ENCODE measurements at regions not wholly inside any gene's neighbourhood (a gene's known extent, or its start where the extent isn't known, plus 50 kb on each side); places are given as distances from the start of the nearest gene placed in this dataset.

- H4K20me1 ChIP-seq (ENCODE audit: control insufficient read depth, insufficient read depth, insufficient read length), result no peaks in the 10 kb centered on the region
- H2BK12ac ChIP-seq (ENCODE audit: insufficient read length, low read depth, low read length), result no peak overlapping the region
- no peak overlapping the region for H4K8ac ChIP-seq (replicated peaks; ENCODE audit: insufficient read length, low read depth, low read length)
- peaks cover 4 to 21% (median 8%) of the 10 kb centered on the region in 3 experiments for H3K36me3 Mint-ChIP-seq (ENCODE audit: insufficient read depth in 1 of 3, low read depth in 3 of 3)
- no peak overlapping the region for H2AK5ac ChIP-seq (ENCODE audit: insufficient read length, low read length)
- no peak overlapping the region for H3K4ac ChIP-seq (ENCODE audit: low read depth, low read length)
- no peak overlapping the region for H3K4me3 Mint-ChIP-seq
- H3K23me2 ChIP-seq (ENCODE audit: insufficient read length, low read depth, low read length, poor library complexity, severe bottlenecking), result no peaks in the 10 kb centered on the region
- no peak overlapping the region for H4K91ac ChIP-seq (ENCODE audit: insufficient read length, low read depth, low read length)
- no peaks in the 10 kb centered on the region for H3K27me3 ChIP-seq (ENCODE audit: insufficient read depth, low read length)
- no peak overlapping the region for H3K56ac ChIP-seq (ENCODE audit: insufficient read length, low read depth, low read length)
- no peak overlapping the region for H3K27ac Mint-ChIP-seq
- H3K14ac ChIP-seq (ENCODE audit: insufficient read depth, low read length), result no peak overlapping the region
- no peak overlapping the region for H2BK120ac ChIP-seq (ENCODE audit: low read depth, low read length, poor library complexity, severe bottlenecking)
- no peak overlapping the region for H3K23ac ChIP-seq (ENCODE audit: insufficient read length, low read depth, low read length)
- no peak overlapping the region for H2AFZ ChIP-seq (ENCODE audit: low read length)
- H3K4me2 ChIP-seq (ENCODE audit: insufficient read depth, insufficient read length, low read length), result no peak overlapping the region
- no peaks in the 10 kb centered on the region for H3K4me1 ChIP-seq (ENCODE audit: insufficient read depth, low read length)
- TF ChIP-seq CTCF (conservative IDR thresholded peaks at IDR 0.05), result no peak
- H3T11ph ChIP-seq (ENCODE audit: low read length), result no peak overlapping the region
- H3K9me3 ChIP-seq (ENCODE audit: control insufficient read depth, low read depth, low read length), result no peaks in the 10 kb centered on the region
- H2BK20ac ChIP-seq (ENCODE audit: low read depth, low read length, poor library complexity, severe bottlenecking), result no peak overlapping the region
- H4K5ac ChIP-seq (ENCODE audit: insufficient read length, low read depth, low read length), result no peak overlapping the region
- H3K9me3 Mint-ChIP-seq, result peaks cover 10 to 22% of the 10 kb centered on the region in 2 experiments
- no peaks in the 10 kb centered on the region for H3K79me1 ChIP-seq (ENCODE audit: insufficient read depth, low read depth, low read length, poor library complexity, severe bottlenecking)
- no peak overlapping the region for H3K9ac ChIP-seq (ENCODE audit: extremely low read depth, insufficient read length, low read length)
- no peak overlapping the region for H2BK5ac ChIP-seq (ENCODE audit: insufficient read length, low read length)
- H3K4me1 Mint-ChIP-seq, result no peaks in the 10 kb centered on the region
- no peaks in the 10 kb centered on the region for H3K79me2 ChIP-seq (ENCODE audit: insufficient read depth, low read length)
- no peak for DNase-seq
- H3K18ac ChIP-seq (ENCODE audit: insufficient read length, low read depth, low read length), result no peak overlapping the region
- no peak overlapping the region for H3K27ac ChIP-seq (ENCODE audit: insufficient read length, low read depth, low read length)
- no peaks in the 10 kb centered on the region; the same call in 1 of the 2 replicates for H3K27me3 Mint-ChIP-seq (ENCODE audit: low read depth)
- H2BK15ac ChIP-seq (ENCODE audit: low read depth, low read length), result no peak overlapping the region
These were observed 211.2 kb upstream of the PDZRN3 start for GRCh38 chr3:73835945-73836344.

Data from H9 (cell line).